Small intestine (tissue), 7 donors: ENCODE measurements at regions not wholly inside any gene's neighbourhood (a gene's known extent, or its start where the extent isn't known, plus 50 kb on each side); places are given as distances from the start of the nearest gene placed in this dataset.

ENCODE experiments used
- DNase-seq, 2 donors: peaks; one replicate each; pipeline versions ENCODE4 v3.0.0 to v3.0.0-alpha.2; 2013
- FAIRE-seq: peaks from 2 replicates; lab custom pipeline; 2012; peaks lifted over from hg19 to GRCh38; lab: Jason Lieb, UNC
- H3K27ac ChIP-seq, 3 donors: one replicate each; pipeline ENCODE4 v1.5.1; 2013; ENCODE audit warnings: low read length in 2 of 3, mild to moderate bottlenecking in 2 of 3, control low read depth in 1 of 3, inconsistent platforms in 1 of 3, low read depth in 1 of 3, moderate library complexity in 1 of 3
- H3K27me3 ChIP-seq, 3 donors: one replicate each; pipeline ENCODE4 v1.6.1; 2013; ENCODE audit warnings: low read length in 3 of 3, inconsistent platforms in 1 of 3; ENCODE audit not compliant: control insufficient read depth in 3 of 3, insufficient read depth in 3 of 3
- H3K36me3 ChIP-seq, 3 donors: one replicate each; pipeline ENCODE4 v1.6.1; 2013; ENCODE audit warnings: low read length in 3 of 3, inconsistent platforms in 1 of 3, low read depth in 1 of 3, mild to moderate bottlenecking in 1 of 3, moderate library complexity in 1 of 3; ENCODE audit not compliant: control insufficient read depth in 3 of 3, insufficient read depth in 2 of 3
- H3K4me1 ChIP-seq, 3 donors: one replicate each; pipeline ENCODE4 v1.6.1; 2013; ENCODE audit warnings: low read length in 2 of 3, inconsistent platforms in 1 of 3, low read depth in 1 of 3, mild to moderate bottlenecking in 1 of 3, moderate library complexity in 1 of 3; ENCODE audit not compliant: control insufficient read depth in 3 of 3, insufficient read depth in 2 of 3
- H3K4me3 ChIP-seq, 3 donors: one replicate each; pipeline ENCODE4 v1.5.1; 2013; ENCODE audit warnings: low read length in 3 of 3, control low read depth in 1 of 3, inconsistent platforms in 1 of 3, low read depth in 1 of 3, mild to moderate bottlenecking in 1 of 3, moderate library complexity in 1 of 3
- H3K9me3 ChIP-seq, 2 donors: one replicate each; pipeline ENCODE4 v1.6.1; 2013; ENCODE audit warnings: low read depth in 1 of 2, low read length in 1 of 2; ENCODE audit not compliant: control insufficient read depth in 2 of 2, insufficient read depth in 1 of 2
- WGBS, 3 donors: extraction: QIAGEN DNeasy Blood & Tissue Kit; methylation state at CpG; one replicate each; pipeline ENCODE4 v1.1.7; 2013; 5-methylcytosine and 5-hydroxymethylcytosine counted together
- donor health status: healthy with polysubstance abuse.
- donor health status: control.
- donor health status: control.
- donor health status: Bipolar disorder and iron deficiency.
- donor health status: healthy.

GRCh38 chr3:66110840-66111239 is 72.1 kb upstream of the MAGI1 start:
- FAIRE-seq (no peak), DNase-seq (peak; percentile 21 to 38)
- Histone ChIP-seq H3K9me3 (no peaks in the 10 kb centered on the region), H3K4me3 (no peak overlapping the region), H3K27ac (no peak overlapping the region), H3K36me3 (no peaks in the 10 kb centered on the region), H3K27me3 (no peaks in the 10 kb centered on the region), H3K4me1 (no peaks in the 10 kb centered on the region)
- WGBS, 3 donors, result 25 to 38% (median 37%) methylated on average over 6 of the region's 6 CpGs

- no peak overlapping the region for H3K4me3 ChIP-seq
- H3K9me3 ChIP-seq, result no peaks in the 10 kb centered on the region
- H3K27ac ChIP-seq, result no peak overlapping the region
- 72 to 84% (median 84%) methylated on average over 4 of the region's 4 CpGs for WGBS, 3 donors
- no peaks in the 10 kb centered on the region for H3K27me3 ChIP-seq
- no peaks in the 10 kb centered on the region for H3K4me1 ChIP-seq
- no peak for DNase-seq
- no peak for FAIRE-seq
- no peaks in the 10 kb centered on the region for H3K36me3 ChIP-seq
These were observed 69.1 kb upstream of the MAGI1 start for GRCh38 chr3:66107855-66108254.

- no peaks in the 10 kb centered on the region for H3K9me3 ChIP-seq
- FAIRE-seq (no peak), DNase-seq (no peak)
- H3K4me1 ChIP-seq, result no peaks in the 10 kb centered on the region
- WGBS, 3 donors, result 65 to 80% (median 79%) methylated on average over 2 of the region's 2 CpGs
- no peak overlapping the region for H3K4me3 ChIP-seq
- H3K27me3 ChIP-seq, result no peaks in the 10 kb centered on the region
- H3K36me3 ChIP-seq, result no peaks in the 10 kb centered on the region
- H3K27ac ChIP-seq, result no peak overlapping the region
These were observed 68.1 kb upstream of the MAGI1 start for GRCh38 chr3:66106788-66107187.

GRCh38 chr3:66104535-66104934 is 65.8 kb upstream of the MAGI1 start:
- Histone ChIP-seq H3K4me1 (no peaks in the 10 kb centered on the region), H3K36me3 (no peaks in the 10 kb centered on the region), H3K27ac (no peak overlapping the region), H3K9me3 (no peaks in the 10 kb centered on the region), H3K27me3 (no peaks in the 10 kb centered on the region), H3K4me3 (no peak overlapping the region)
- DNase-seq, result no peak
- no peak for FAIRE-seq

GRCh38 chr3:66103729-66104128 is 65.0 kb upstream of the MAGI1 start:
- H3K27me3 ChIP-seq, result no peaks in the 10 kb centered on the region
- no peaks in the 10 kb centered on the region for H3K36me3 ChIP-seq
- DNase-seq (no peak), FAIRE-seq (no peak)
- no peak overlapping the region for H3K27ac ChIP-seq
- no peaks in the 10 kb centered on the region for H3K9me3 ChIP-seq
- H3K4me1 ChIP-seq, result no peaks in the 10 kb centered on the region
- whole genome bisulfite sequencing, 3 donors, result 86 to 93% (median 92%) methylated on average over 3 of the region's 3 CpGs
- no peak overlapping the region for H3K4me3 ChIP-seq

- Histone ChIP-seq H3K4me3 (no peak overlapping the region), H3K27me3 (no peaks in the 10 kb centered on the region), H3K4me1 (no peaks in the 10 kb centered on the region), H3K27ac (no peak overlapping the region), H3K36me3 (no peaks in the 10 kb centered on the region), H3K9me3 (no peaks in the 10 kb centered on the region)
- FAIRE-seq (no peak), DNase-seq (no peak)
- 77 to 84% (median 81%) methylated on average over 3 of the region's 3 CpGs for WGBS, 3 donors
These were observed 63.2 kb upstream of the MAGI1 start for GRCh38 chr3:66101901-66102300.

GRCh38 chr3:66099541-66100065 is 60.9 kb upstream of the MAGI1 start:
- H3K9me3 ChIP-seq, result peaks cover 0 to 14% of the 10 kb centered on the region in 2 donors
- no peak overlapping the region for H3K27ac ChIP-seq
- WGBS, 3 donors, result 44 to 68% (median 66%) methylated on average over 1 of the region's 1 CpG
- H3K27me3 ChIP-seq, result no peaks in the 10 kb centered on the region
- FAIRE-seq, result no peak
- DNase-seq, result no peak
- H3K4me3 ChIP-seq, result no peak overlapping the region
- H3K4me1 ChIP-seq, result no peaks in the 10 kb centered on the region
- no peaks in the 10 kb centered on the region for H3K36me3 ChIP-seq

GRCh38 chr3:66098436-66098835 is 59.7 kb upstream of the MAGI1 start:
- H3K4me1 ChIP-seq, result no peaks in the 10 kb centered on the region
- H3K4me3 ChIP-seq, result no peak overlapping the region
- H3K9me3 ChIP-seq, result peaks cover 0 to 14% of the 10 kb centered on the region in 2 donors
- H3K27ac ChIP-seq, result no peak overlapping the region
- WGBS, 3 donors, result 52 to 77% (median 67%) methylated on average over 4 of the region's 4 CpGs
- DNase-seq, result no peak
- H3K36me3 ChIP-seq, result no peaks in the 10 kb centered on the region
- FAIRE-seq, result no peak
- no peaks in the 10 kb centered on the region for H3K27me3 ChIP-seq

- WGBS, 3 donors, result 81 to 89% (median 87%) methylated on average over 4 of the region's 4 CpGs
- Histone ChIP-seq H3K27ac (no peak overlapping the region), H3K4me1 (no peaks in the 10 kb centered on the region), H3K4me3 (no peak overlapping the region), H3K9me3 (peaks cover 0 to 14% of the 10 kb centered on the region in 2 donors), H3K36me3 (no peaks in the 10 kb centered on the region), H3K27me3 (no peaks in the 10 kb centered on the region)
- FAIRE-seq (no peak), DNase-seq (no peak)
These were observed 58.9 kb upstream of the MAGI1 start for GRCh38 chr3:66097647-66098046.
